DOHH2 (cell line): ENCODE measurements at regions not wholly inside any gene's neighbourhood (a gene's known extent, or its start where the extent isn't known, plus 50 kb on each side); places are given as distances from the start of the nearest gene placed in this dataset.

Experiments
- H3F3A ChIP-seq: fragments of 200-600 bp; sonication (generic), shearing (Covaris generic); 2 replicates; pipeline ENCODE4 v1.6.0; 2016; ENCODE audit warnings: antibody characterized with exemption, mild to moderate bottlenecking; ENCODE audit not compliant: control insufficient read depth, insufficient read depth
- H3K27ac ChIP-seq: fragments of 200-600 bp; sonication (generic); 2 replicates; pipeline ENCODE4 v1.5.1; 2014; ENCODE audit warnings: low read depth, mild to moderate bottlenecking, low read length, moderate library complexity
- H3K27me3 ChIP-seq: fragments of 200-600 bp; sonication (generic); 2 replicates; pipeline ENCODE4 v1.6.1; 2014; ENCODE audit warnings: mild to moderate bottlenecking, low read length, mixed read lengths; ENCODE audit not compliant: control insufficient read depth
- H3K36me3 ChIP-seq: fragments of 200-600 bp; sonication (generic); 2 replicates; pipeline ENCODE4 v1.6.1; 2014; ENCODE audit warnings: mild to moderate bottlenecking, low read length, moderate library complexity, mixed read lengths; ENCODE audit not compliant: control insufficient read depth
- H3K4me1 ChIP-seq: fragments of 200-600 bp; sonication (generic); 2 replicates; pipeline ENCODE4 v1.6.1; 2014; ENCODE audit warnings: mild to moderate bottlenecking, low read length, mixed read lengths; ENCODE audit not compliant: control insufficient read depth
- H3K4me2 ChIP-seq: fragments of 200-600 bp; sonication (generic); 2 replicates; pipeline ENCODE4 v1.6.0; 2014; ENCODE audit warnings: mild to moderate bottlenecking, low read length, moderate library complexity
- H3K4me3 ChIP-seq: fragments of 200-600 bp; sonication (generic); 2 replicates; pipeline ENCODE4 v1.5.1; 2014; ENCODE audit warnings: mild to moderate bottlenecking, low read length, mixed read lengths
- H3K79me2 ChIP-seq: fragments of 200-600 bp; sonication (generic); 2 replicates; pipeline ENCODE4 v1.6.1; 2014; ENCODE audit warnings: mild to moderate bottlenecking, low read length, mixed read lengths; ENCODE audit not compliant: control insufficient read depth
- H3K9me2 ChIP-seq: fragments of 200-600 bp; sonication (generic); replicated peaks from 2 replicates; pipeline ENCODE4 v1.6.1; 2014; ENCODE audit warnings: mild to moderate bottlenecking, low read length, mixed read lengths; ENCODE audit not compliant: control insufficient read depth
- H3K9me3 ChIP-seq: fragments of 200-600 bp; sonication (generic); 2 replicates; pipeline ENCODE4 v1.6.1; 2014; ENCODE audit warnings: antibody characterized with exemption, low read length, mixed read lengths; ENCODE audit not compliant: control insufficient read depth, insufficient read depth
- H4K20me1 ChIP-seq: fragments of 200-600 bp; sonication (generic); 2 replicates; pipeline ENCODE4 v1.6.0; 2014; ENCODE audit warnings: low read depth, mild to moderate bottlenecking, antibody characterized with exemption, low read length, moderate library complexity; ENCODE audit not compliant: control insufficient read depth, insufficient read depth
- CTCF ChIP-seq: fragments of 200-600 bp; sonication (generic); IDR thresholded peaks from one replicate; pipeline ENCODE4 v1.5.1; 2014; ENCODE audit warnings: antibody characterized with exemption, mild to moderate bottlenecking, low read depth, low read length; ENCODE audit not compliant: poor library complexity, severe bottlenecking
- EZH2phosphoT487 ChIP-seq: fragments of 200-600 bp; sonication (generic); IDR thresholded peaks from 2 replicates; pipeline ENCODE4 v1.6.1; 2017; ENCODE audit warnings: borderline replicate concordance, mild to moderate bottlenecking, antibody characterized with exemption, low read length, moderate library complexity, mixed read lengths

- no peak overlapping the region for H3K27ac ChIP-seq
- H3K9me3 ChIP-seq: no peaks in the 10 kb centered on the region
- no peaks in the 10 kb centered on the region for H3K27me3 ChIP-seq
- TF ChIP-seq EZH2phosphoT487 (no peak), CTCF (no peak)
- no peaks in the 10 kb centered on the region; the same call in 1 of the 2 replicates for H3K9me2 ChIP-seq
- no peaks in the 10 kb centered on the region for H3F3A ChIP-seq
- no peaks in the 10 kb centered on the region for H4K20me1 ChIP-seq
- no peaks in the 10 kb centered on the region for H3K79me2 ChIP-seq
- H3K4me1 ChIP-seq: peaks cover 13% of the 10 kb centered on the region
- no peak overlapping the region for H3K4me3 ChIP-seq
- H3K36me3 ChIP-seq: no peaks in the 10 kb centered on the region
- H3K4me2 ChIP-seq: no peak overlapping the region
Observed at GRCh38 chr12:70048521-70049250, 194.5 kb upstream of the CNOT2 start.

- H3K9me3 ChIP-seq: no peaks in the 10 kb centered on the region
- H3K4me2 ChIP-seq: no peak overlapping the region
- H3K27me3 ChIP-seq: no peaks in the 10 kb centered on the region
- H3F3A ChIP-seq: no peaks in the 10 kb centered on the region
- H3K4me3 ChIP-seq: no peak overlapping the region
- H3K9me2 ChIP-seq: no peaks in the 10 kb centered on the region; the same call in 1 of the 2 replicates
- H3K27ac ChIP-seq: no peak overlapping the region
- no peaks in the 10 kb centered on the region for H4K20me1 ChIP-seq
- no peaks in the 10 kb centered on the region for H3K79me2 ChIP-seq
- H3K4me1 ChIP-seq: peaks cover 17% of the 10 kb centered on the region
- no peaks in the 10 kb centered on the region for H3K36me3 ChIP-seq
- no peak for TF ChIP-seq CTCF
- no peak for TF ChIP-seq EZH2phosphoT487
Observed at GRCh38 chr12:70049596-70050360, 193.5 kb upstream of the CNOT2 start.

- Histone ChIP-seq H3K27me3 (no peaks in the 10 kb centered on the region), H3F3A (no peaks in the 10 kb centered on the region), H4K20me1 (no peaks in the 10 kb centered on the region), H3K9me2 (no peaks in the 10 kb centered on the region; the same call in 1 of the 2 replicates), H3K9me3 (no peaks in the 10 kb centered on the region), H3K36me3 (no peaks in the 10 kb centered on the region), H3K4me3 (no peak overlapping the region), H3K79me2 (no peaks in the 10 kb centered on the region), H3K27ac (no peak overlapping the region), H3K4me2 (no peak overlapping the region), H3K4me1 (peaks cover 13% of the 10 kb centered on the region)
- TF ChIP-seq CTCF (no peak), EZH2phosphoT487 (no peak)
Observed at GRCh38 chr12:70052476-70052875, 190.8 kb upstream of the CNOT2 start.
